Stromal cell of bone marrow (primary cell): ENCODE measurements at regions not wholly inside any gene's neighbourhood (a gene's known extent, or its start where the extent isn't known, plus 50 kb on each side); places are given as distances from the start of the nearest gene placed in this dataset.

Experiments
- DNase-seq: peaks from one replicate; pipeline ENCODE4 v3.0.0-alpha.2; 2012; ENCODE audit warnings: low read depth

DNA sequence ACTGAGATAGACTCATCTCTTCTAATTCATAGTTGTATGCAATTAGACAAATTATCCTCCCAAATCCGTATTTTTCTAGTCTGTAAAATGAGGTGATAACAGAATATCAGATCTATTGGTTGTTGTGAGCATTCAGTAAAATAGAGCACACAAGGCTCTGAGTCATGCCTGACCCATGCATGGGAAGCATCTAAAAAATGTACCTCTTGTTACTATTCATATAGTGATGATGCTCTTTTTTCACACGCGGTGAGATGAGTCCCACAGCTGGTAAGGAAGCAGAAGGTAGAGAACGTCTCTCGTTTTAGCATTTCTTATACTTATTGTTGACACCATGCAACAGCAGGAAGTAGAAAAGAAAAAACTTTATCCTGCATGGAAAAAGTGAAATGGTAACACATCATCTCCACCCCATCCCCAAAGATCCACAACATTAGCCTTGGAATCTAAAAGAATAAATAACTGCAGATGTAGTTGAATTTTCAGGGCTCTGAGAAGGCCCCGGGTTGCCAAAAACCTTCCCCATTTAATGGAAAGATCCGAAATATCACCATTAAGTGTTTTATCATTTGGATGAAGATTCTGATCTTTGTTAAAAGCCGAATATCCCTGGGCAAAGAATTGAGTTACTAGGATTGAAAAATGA lies 215.6 kb downstream of the TMEM114 start:
- no peak for DNase-seq

- no peak for DNase-seq
Measured at GRCh38 chr16:8373676-8374431, 216.5 kb downstream of the TMEM114 start.

GRCh38 chr16:8372141-8372540 lies 218.2 kb downstream of the TMEM114 start:
- DNase-seq, result no peak

DNA sequence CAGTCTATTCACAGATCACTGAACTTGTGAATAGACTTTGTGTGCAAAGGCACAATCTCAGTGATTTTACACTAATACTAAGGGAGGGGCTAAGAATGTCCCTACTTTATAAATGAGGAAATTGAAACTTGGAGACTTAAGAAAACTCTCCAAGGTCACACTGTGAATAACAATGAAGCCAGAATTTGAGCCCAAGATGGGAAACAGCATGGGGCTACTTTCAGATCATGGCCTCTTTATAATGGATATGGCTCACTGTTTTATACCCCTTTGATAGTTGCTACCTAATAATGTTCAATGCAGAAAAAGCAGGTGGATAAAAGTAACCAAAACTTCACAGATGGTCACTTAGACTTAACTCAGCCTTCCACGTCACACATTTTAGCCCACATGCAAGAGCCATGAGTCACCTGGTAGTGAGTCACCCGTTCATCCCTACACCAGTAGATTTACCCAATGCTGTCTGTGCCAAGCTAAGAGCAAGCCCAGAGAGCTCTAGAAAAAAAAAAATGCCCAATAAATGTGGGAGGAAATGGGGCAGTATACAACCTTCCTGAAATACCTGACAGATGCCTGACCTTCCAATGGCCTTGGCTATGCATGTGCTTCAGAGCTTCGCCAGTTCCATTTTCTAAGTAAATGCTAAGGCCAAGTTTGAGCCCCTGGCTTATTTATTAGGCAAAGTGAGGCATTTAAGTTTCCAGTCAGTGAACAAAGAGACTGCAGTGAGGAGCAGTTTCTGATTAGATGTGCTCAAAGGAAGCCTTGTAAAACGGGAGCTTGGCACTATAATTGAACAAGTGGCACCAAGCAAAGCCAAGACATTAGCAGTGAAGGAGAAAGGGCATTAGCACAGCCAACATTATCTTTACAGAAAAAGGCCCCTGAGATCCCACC lies 219.7 kb downstream of the TMEM114 start:
- no peak for DNase-seq

DNA sequence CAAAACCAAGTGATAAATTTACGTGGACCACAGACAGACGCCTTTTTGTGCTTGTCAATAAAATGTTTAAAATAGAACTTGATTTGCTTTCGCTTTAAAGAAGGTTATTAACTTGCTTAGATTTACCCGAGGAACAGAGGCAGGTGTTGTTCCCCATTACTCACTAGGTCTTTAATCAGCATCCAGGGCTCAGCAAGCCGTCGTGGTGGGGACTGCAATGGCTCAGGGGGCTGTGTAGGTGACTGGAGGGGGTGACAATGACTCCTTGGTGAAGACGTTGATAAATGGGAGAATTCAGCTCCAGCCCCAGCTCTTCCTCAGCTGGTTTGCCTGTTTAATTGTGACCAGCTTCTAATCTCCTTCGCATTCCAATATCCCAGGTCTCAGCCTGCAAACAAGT lies 231.4 kb downstream of the TMEM114 start:
- no peak for DNase-seq

- no peak for DNase-seq
Measured at GRCh38 chr16:8355675-8356074, 234.6 kb downstream of the TMEM114 start.

- no peak for DNase-seq
Measured at GRCh38 chr16:8346294-8346693, 244.0 kb downstream of the TMEM114 start.

- no peak for DNase-seq
Measured at GRCh38 chr16:8342276-8342675, 248.0 kb downstream of the TMEM114 start.

DNA sequence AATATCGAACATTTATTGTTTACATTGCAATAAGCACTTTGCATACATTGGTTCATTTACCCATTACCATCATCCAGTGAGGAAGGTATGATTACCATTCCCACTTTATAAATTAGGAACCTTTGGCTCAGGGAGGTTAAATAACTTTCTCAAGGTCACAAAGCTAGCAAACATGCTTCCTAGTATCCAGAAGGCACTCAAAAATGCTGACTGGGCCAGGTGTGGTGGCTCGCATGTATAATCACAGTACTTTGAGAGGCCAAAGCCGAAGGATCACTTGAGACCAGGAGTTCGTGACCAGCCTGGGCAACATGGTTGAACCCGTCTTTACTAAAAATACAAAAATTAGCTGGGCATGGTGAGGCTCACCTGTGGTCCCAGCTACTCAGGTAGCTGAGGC lies 259.6 kb downstream of the TMEM114 start:
- DNase-seq, result no peak

GRCh38 chr16:8326232-8326631 lies 264.1 kb downstream of the TMEM114 start:
- DNase-seq, result no peak

DNA sequence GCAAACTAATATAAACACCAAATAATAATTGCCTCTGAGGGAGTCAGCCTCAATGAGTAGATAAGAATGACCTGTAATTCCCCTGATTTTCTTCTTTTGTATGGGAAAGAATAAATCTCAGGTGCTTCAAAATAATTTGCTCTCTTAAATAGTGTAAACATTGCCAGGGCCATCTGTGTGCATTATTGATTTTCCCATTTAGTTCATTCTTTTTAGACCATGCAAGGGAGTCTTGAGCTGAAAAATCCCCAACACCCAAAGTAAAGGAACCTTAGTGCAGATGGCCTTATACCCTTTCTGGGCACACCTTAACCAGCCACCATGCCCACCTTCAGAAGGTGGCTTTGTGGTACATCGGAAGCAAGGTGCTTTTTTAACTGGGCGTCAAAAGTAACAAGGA lies 267.2 kb downstream of the TMEM114 start:
- no peak for DNase-seq

- no peak for DNase-seq
Measured at GRCh38 chr16:8320131-8320530, 270.2 kb downstream of the TMEM114 start.

- no peak for DNase-seq
Measured at GRCh38 chr16:8310816-8311215, 279.5 kb downstream of the TMEM114 start.

- DNase-seq, result no peak
Measured at GRCh38 chr16:8310323-8310722, 280.0 kb downstream of the TMEM114 start.

- DNase-seq, result no peak
Measured at GRCh38 chr16:8305201-8305600, 285.1 kb downstream of the TMEM114 start.

- no peak for DNase-seq
Measured at GRCh38 chr16:8299635-8300034, 290.7 kb downstream of the TMEM114 start.

GRCh38 chr16:8295513-8296237 lies 294.6 kb downstream of the TMEM114 start:
- no peak for DNase-seq

- no peak for DNase-seq
Measured at GRCh38 chr16:8293413-8293812, 296.9 kb downstream of the TMEM114 start.

DNA sequence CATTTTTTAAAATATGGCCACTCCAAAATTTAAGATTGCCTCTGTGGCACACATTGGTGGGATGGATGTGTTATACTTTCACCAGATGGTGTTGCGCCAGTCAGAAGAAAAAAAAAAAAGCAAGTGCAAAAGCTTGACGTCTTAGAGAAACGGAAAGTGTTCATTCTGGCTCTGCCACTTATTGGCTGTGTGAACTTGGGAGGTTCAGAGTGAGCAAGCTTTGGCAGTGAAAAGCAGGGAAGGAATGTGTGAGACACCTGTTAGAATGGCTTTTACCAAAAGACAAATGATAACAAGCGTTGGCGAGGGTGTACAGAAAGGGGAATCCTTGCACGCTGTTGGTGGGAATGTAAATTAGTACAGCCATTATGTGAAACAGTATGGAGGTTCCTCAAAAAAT lies 298.0 kb downstream of the TMEM114 start:
- DNase-seq, result no peak

DNA sequence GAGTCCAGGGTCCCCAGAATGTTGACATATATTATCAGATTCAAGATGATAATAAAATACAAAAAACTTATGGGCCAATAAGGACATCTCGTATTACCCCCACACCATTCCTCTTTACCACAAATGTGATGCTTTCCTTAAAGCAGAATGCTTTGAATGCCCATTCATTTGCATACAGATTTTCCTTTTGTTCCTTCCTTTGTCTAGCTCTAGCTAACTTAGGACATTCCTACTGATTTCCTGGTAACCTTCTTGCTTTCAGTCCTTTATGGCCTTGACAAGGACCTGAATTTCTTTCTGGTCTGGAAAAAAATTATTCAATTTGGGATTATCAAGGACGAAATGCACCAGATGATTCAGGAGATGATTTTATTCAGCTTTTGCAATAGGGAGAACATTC lies 304.0 kb downstream of the TMEM114 start:
- no peak for DNase-seq

DNA sequence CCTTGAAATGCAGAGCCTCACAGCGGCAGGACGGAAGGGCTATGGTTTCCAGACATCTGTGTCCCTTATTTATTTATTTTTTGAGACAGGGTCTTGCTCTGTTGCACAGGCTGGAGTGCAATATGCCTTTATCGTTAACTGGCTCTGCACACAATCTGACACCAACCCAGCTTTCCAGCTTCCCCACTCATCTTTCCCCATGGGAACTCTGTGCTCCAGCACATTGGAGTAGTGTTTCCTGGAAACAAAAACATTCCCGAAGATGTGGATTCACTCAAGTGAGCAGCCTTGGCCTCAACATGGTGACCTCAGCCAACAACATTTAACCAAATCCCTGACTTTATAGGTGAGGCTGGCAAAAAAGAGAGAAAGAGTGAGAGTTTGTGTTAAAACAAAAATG lies 307.1 kb downstream of the TMEM114 start:
- no peak for DNase-seq

DNA sequence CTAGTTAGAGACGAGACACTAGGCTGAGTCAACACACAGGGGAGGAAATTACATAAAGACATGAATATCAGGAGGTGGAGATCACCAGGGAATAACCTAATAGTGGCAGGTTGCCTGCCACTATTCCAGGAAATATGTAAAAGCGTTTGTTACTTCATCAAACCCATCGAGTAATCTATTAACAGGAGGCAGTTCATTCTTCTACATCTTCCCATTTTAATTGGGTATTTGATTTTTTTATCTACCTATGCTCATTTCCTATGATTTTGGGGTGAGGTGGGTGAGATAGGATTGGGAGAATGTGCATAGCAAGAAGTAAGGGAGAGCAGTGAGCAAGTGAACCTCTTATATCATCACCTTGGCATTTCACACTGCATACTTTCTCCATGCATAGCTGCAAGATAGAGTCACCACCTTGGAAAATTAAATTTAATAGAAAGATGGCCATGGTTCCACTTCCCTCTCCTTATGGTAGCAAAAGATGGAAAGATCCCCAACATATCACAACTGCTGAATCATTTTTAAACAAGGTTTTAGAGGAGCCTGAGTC lies 312.2 kb downstream of the TMEM114 start:
- DNase-seq, result no peak
